DMS153 treated with DMSO at 0.1 percent for 48 hours (cell line): ENCODE measurements at regions not wholly inside any gene's neighbourhood (a gene's known extent, or its start where the extent isn't known, plus 50 kb on each side); places are given as distances from the start of the nearest gene placed in this dataset.
"Not testable (repeated sequence)": the region's sequence is repeated elsewhere in the genome, so short reads cannot be mapped to it uniquely, and the experiment has no call there.

Experiments
- DNase-seq: peaks from one replicate; lab custom pipeline; 2025; ENCODE audit not compliant: unreplicated experiment; lab: John Stamatoyannopoulos, UW

GRCh38 chr11:67776852-67777520 lies 102.6 kb upstream of the ALDH3B2 start:
- no peak for DNase-seq

GRCh38 chr11:67774175-67774574 lies 99.8 kb upstream of the ALDH3B2 start:
- DNase-seq: peak; percentile 55

DNA sequence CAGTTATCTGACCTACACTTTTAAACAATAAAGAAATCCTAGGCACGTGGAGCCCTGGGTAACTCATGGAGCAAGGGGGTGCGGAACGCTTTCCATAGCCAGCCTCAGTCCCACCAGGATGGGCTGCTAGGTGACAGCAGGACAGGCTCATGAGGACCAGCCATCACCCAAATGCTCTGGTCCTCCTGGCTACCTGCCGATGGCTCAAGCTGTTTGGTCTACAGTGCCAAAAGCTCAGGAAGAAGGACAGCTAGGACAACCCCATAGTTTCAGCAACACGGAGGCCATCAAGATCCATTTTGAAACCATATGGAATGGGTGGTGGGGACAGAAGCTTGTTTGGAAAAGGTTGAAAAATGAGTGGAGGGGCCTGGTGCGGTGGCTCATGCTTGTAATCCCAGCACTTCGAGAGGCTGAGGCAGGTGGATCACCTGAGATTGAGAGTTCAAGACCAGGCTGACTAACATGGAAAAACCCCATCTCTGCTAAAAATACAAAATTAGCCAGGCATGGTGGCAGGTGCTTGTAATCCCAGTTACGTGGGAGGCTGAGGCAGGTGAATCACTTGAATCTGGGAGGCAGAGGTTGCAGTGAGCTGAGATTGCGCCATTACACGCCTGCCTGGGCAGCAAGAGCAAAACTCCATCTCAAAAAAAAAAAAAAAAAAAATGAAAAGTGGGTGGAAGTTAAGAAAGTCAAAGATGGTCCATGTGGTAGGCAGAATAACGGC lies 93.7 kb upstream of the ALDH3B2 start:
- DNase-seq: not testable (repeated sequence)

- DNase-seq: not testable (repeated sequence)
Observed at GRCh38 chr11:67761211-67761610, 86.8 kb upstream of the ALDH3B2 start.

DNA sequence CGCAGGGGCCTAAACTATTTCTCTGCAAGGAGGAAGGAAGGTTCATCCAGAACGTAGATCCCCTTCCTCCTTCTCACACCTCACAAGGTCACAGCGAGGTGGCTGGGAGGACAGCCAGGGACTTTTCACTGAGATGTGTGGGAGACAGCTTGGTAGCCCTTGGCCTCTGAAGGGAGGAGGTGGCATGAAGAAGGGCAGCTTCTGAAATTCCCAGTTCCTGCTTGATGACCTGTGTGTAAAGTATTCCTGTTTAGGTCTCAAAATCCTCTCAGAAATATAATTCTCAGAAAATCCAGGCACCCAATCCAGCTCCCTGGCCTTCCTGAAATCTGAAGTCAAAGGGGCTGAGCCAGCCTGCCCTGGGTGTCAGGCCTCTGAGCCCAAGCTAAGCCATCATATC lies 84.9 kb upstream of the ALDH3B2 start:
- not testable (repeated sequence) for DNase-seq

DNA sequence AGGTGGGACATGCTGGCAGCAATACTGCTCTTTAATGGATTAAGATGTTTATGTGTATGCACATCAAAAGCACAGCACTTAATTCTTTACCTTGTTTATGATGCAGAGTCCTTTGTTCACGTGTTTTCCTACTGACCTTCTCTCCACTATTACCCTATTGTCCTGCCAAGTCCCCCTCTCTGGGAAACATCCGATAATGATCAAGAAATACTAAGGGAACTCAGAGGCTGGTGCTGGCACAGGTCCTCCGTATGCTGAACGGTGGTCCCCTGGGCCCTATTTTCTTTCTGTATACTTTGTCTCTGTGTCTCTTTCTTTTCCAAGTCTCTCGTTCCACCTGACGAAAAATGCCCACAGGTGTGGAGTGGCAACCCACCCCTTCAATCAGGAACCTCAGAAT lies 84.0 kb upstream of the ALDH3B2 start:
- DNase-seq: not testable (repeated sequence)

GRCh38 chr11:67758009-67758408 lies 83.6 kb upstream of the ALDH3B2 start:
- not testable (repeated sequence) for DNase-seq

DNA sequence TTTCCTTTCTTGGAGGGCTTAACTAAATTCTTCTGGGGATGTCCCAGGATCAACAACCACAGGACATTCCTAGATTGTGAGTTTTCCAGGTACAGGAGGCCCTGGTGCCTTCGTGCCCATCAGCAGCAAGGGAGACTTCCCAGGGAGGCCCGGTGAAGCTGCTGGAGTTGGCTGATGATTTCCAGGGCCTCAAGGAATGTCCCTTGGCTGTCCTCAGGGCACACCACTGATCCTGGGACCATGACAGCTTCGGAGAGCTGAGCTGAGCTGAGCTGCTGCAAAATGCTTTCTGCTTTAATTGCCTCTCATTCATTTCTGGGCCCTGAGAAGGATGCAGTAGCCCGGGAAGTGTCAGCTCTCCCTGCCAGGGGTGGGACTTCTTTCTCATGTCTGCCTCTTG lies 79.4 kb upstream of the ALDH3B2 start:
- not testable (repeated sequence) for DNase-seq

- no peak for DNase-seq
Observed at GRCh38 chr11:67745181-67745726, 70.8 kb upstream of the ALDH3B2 start.

DNA sequence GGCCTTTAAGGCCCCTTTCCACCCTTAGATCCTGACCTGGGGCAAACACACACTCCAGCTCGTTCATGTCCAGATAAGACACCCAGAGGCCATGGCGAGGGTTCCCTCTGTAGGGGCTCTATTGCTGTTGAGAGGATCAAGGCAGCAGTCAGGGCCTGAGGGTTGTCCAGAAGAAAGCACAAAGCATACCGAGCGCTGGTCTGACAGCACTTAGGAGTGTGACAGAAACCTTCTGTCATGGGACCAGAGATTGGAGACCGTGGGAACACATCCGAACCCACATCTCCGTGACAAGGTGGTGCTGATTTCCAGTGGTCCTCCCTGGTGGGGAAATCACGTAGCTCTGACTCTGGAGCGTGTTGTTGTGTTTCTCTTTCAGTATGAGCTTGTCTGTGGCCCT lies 69.8 kb upstream of the ALDH3B2 start:
- not testable (repeated sequence) for DNase-seq

DNA sequence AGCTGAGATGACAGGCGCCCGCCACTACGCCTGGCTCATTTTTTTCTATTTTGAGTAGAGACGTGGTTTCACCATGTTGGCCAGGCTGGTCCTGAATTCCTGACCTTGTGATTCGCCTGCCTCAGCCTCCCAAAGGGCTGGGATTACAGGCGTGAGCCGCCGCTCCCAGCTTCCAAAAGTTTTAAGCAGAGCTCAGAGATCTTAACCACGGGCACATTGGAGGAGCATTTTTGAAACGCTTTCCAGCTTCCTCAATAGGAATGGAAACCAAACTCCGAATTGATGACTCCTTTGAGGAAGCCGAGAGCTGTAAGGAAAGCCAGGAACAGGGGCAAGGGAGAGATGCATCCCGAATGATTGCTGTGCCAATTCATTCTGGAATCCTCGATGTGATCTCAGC lies 63.8 kb upstream of the ALDH3B2 start:
- not testable (repeated sequence) for DNase-seq

DNA sequence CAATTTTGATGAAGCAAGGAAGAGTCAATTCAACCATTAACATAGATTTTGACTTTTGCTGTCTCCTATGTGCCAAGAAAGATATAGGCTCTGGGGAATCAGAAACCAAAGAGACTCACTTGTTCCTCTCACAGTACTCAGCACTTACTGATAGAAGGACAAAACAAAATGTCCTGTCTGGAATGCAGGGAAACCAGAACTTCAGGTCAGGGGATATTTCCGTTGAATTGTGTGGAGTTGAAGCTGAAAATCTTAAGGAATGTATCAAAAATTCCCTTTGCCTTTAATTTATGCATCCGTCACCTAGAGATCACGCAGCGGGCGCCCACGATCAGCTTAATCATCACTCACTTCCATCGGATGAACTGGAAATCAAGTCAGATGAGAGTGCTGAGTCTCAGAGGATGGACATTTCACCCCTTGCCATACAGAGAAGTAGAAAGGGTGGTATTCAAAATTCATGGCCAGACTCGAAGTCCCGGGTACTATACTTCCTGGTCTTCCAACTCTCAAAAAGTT lies 63.2 kb upstream of the ALDH3B2 start:
- DNase-seq: not testable (repeated sequence)

GRCh38 chr11:67732045-67732787 lies 57.8 kb upstream of the ALDH3B2 start:
- peak; percentile 10 for DNase-seq

DNA sequence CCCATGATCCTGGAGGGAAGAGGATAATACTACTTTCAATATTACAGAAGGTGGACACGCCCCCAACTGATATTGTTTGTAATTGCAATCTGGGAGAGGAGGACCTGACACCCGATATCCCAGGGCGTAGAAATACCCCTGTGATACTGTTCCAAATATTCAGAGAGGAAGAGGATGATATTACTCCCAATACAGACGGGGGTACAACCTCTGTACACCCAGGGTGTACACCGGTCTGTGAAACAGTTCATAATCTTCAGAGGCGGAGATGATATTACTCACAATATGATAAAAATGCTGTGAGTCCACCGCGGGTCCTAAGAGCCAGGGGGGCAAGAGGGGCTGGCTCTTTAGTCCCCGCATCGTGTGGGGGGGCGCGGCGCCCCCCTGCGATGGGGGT lies 57.2 kb upstream of the ALDH3B2 start:
- DNase-seq: no peak

GRCh38 chr11:67728163-67728571 lies 53.7 kb upstream of the ALDH3B2 start:
- DNase-seq: not testable (repeated sequence)

DNA sequence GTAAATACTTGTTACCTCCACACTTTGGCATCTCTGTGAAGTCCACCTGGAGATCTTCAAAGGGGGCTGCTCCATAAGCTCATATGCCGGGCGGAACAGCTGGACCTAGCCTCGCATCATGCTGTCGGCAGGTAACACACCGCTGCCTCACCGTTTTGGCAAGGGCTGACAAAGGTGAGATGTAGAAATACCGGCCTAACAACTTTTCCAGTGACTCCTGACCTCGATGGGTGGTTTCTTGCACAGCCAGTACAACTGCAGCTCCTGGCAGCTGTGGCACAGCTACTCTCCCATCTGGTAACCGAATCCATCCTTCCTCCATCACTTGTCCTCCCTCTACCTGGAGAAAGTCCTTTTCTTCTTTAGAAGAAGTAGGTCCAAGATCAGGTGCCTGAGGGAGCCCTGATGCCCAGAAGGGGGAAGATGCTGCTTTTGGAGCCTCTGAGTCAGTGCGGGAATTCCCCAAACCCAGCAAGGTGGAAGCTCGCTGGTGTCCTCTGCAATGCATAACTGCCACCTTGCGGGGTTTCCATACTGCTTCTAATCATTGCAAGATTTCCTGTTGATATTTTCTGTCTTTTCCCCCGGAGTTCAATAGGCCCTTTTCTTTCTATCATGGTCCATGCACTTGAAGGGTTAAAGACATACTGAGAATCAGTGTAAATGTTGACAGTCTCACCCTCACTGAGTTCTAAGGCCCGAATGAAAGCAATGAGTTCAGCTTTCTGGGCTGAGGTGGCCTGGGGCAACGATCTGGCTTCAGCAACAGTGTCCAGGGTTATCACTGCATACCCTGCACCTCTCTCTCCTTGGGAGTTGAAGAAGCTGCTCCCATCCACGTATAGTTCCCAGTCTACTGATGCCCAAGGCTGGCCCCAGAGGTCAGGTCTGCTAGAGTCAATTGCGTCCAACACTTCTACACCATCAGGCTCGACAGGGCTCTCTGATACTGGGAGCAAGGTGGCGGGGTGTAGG lies 52.9 kb upstream of the ALDH3B2 start:
- not testable (repeated sequence) for DNase-seq
